PC-9 (cell line): ENCODE measurements at regions not wholly inside any gene's neighbourhood (a gene's known extent, or its start where the extent isn't known, plus 50 kb on each side); places are given as distances from the start of the nearest gene placed in this dataset.

ENCODE experiments used
- EZH2 ChIP-seq: fragments of 200-600 bp; sonication (generic); IDR thresholded peaks from 2 replicates; pipeline ENCODE4 v1.8.0; 2017; ENCODE audit warnings: antibody characterized with exemption, low read depth
- TF ChIP-seq, protein P1 (sequence below): fragments of 200-600 bp; sonication (generic); conservative IDR thresholded peaks from 2 replicates; pipeline ENCODE4 v1.6.1; 2017; ENCODE audit warnings: mixed run types, antibody characterized with exemption, mild to moderate bottlenecking, moderate library complexity

DNA sequence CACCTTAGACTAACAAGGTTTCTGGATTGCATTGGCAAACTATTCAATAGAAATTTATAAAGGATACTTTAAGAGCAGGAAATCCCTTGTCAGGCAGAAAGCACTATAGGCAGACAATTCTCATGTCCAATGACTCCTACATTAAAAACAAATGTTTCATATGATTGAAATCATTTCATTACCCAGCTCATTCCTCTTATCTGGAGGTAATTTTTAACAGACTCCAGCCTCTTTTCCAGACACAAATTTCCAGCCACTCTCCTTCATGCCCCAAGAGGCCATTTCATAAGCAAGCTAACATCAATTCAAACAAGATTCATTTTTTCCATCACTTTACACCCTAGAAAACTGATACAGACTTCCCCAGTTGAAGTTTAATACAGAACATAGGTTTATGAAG lies 495.1 kb upstream of the FRG1 start:
- TF ChIP-seq, protein P1, sequence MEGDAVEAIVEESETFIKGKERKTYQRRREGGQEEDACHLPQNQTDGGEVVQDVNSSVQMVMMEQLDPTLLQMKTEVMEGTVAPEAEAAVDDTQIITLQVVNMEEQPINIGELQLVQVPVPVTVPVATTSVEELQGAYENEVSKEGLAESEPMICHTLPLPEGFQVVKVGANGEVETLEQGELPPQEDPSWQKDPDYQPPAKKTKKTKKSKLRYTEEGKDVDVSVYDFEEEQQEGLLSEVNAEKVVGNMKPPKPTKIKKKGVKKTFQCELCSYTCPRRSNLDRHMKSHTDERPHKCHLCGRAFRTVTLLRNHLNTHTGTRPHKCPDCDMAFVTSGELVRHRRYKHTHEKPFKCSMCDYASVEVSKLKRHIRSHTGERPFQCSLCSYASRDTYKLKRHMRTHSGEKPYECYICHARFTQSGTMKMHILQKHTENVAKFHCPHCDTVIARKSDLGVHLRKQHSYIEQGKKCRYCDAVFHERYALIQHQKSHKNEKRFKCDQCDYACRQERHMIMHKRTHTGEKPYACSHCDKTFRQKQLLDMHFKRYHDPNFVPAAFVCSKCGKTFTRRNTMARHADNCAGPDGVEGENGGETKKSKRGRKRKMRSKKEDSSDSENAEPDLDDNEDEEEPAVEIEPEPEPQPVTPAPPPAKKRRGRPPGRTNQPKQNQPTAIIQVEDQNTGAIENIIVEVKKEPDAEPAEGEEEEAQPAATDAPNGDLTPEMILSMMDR: no peak
- no peak for TF ChIP-seq EZH2
